ENCODE measurements at regions not wholly inside any gene's neighbourhood (a gene's known extent, or its start where the extent isn't known, plus 50 kb on each side); places are given as distances from the start of the nearest gene placed in this dataset.

DNA sequence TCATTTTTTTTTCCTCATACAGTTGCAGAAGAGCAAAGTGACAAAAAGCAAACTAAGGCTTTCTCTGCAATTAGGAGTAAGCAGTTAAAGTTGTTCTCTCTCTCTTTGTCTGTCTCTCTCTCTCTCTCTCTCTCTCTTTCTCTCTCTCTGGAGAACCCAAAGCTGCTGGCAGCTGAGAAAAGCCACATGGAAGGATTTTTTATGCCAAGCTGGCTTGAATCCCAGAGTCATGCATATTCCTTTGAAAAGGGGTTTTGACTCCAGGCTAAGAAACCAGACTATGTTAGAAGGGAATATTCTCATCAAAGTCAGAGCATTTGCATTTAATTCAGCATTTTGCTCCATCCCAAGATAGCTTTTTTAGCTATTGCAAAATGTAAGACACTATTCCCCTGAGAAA, 1114.2 kb upstream of the GOT2 start:
- TF ChIP-seq, protein P1, sequence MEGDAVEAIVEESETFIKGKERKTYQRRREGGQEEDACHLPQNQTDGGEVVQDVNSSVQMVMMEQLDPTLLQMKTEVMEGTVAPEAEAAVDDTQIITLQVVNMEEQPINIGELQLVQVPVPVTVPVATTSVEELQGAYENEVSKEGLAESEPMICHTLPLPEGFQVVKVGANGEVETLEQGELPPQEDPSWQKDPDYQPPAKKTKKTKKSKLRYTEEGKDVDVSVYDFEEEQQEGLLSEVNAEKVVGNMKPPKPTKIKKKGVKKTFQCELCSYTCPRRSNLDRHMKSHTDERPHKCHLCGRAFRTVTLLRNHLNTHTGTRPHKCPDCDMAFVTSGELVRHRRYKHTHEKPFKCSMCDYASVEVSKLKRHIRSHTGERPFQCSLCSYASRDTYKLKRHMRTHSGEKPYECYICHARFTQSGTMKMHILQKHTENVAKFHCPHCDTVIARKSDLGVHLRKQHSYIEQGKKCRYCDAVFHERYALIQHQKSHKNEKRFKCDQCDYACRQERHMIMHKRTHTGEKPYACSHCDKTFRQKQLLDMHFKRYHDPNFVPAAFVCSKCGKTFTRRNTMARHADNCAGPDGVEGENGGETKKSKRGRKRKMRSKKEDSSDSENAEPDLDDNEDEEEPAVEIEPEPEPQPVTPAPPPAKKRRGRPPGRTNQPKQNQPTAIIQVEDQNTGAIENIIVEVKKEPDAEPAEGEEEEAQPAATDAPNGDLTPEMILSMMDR (IDR thresholded peaks at IDR 0.05) = no peak
- no peak for TF ChIP-seq POLR2A (IDR thresholded peaks at IDR 0.05)
